ENCODE measurements at regions not wholly inside any gene's neighbourhood (a gene's known extent, or its start where the extent isn't known, plus 50 kb on each side); places are given as distances from the start of the nearest gene placed in this dataset.

DNA sequence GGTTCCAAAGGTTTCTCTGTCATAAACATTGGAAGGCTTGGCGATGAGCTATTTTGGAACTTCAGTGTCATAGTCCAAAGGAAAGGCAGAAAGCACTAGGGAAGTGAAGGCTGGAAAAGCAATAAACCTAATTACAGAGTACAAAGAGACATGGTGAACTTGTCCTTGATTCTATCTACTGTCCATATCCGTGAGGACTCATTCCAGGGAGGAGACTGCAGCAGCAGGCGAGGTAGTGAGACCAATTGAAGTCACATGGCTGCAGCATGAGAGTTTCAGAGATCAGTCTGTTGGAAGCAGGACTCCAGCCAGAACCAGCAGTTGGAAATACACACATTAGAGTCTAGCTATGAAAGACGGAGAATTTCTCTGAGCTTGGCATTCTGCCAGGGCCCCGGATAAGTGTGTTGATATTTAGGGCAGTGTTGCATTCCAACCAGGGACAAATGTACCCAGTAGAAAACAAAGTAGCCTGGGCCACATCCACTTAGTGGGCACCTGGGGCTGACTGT, 54.1 kb upstream of the ARHGAP42 start:
- TF ChIP-seq, protein P1, sequence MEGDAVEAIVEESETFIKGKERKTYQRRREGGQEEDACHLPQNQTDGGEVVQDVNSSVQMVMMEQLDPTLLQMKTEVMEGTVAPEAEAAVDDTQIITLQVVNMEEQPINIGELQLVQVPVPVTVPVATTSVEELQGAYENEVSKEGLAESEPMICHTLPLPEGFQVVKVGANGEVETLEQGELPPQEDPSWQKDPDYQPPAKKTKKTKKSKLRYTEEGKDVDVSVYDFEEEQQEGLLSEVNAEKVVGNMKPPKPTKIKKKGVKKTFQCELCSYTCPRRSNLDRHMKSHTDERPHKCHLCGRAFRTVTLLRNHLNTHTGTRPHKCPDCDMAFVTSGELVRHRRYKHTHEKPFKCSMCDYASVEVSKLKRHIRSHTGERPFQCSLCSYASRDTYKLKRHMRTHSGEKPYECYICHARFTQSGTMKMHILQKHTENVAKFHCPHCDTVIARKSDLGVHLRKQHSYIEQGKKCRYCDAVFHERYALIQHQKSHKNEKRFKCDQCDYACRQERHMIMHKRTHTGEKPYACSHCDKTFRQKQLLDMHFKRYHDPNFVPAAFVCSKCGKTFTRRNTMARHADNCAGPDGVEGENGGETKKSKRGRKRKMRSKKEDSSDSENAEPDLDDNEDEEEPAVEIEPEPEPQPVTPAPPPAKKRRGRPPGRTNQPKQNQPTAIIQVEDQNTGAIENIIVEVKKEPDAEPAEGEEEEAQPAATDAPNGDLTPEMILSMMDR (IDR thresholded peaks at IDR 0.05) = no peak
- no peak for TF ChIP-seq POLR2A (IDR thresholded peaks at IDR 0.05)
- TF ChIP-seq POLR2AphosphoS5 (IDR thresholded peaks at IDR 0.05; ENCODE audit: insufficient read depth in 1 of 2, low read depth in 1 of 2) = no peak
- no peaks in the 10 kb centered on the region for H3K36me3 ChIP-seq
- H3K4me3 ChIP-seq = no peak overlapping the region
- H3K27me3 ChIP-seq = no peaks in the 10 kb centered on the region
- no peak for DNase-seq (ENCODE audit: extremely low spot score in 2 of 2)
- intact Hi-C loops (cut with DNase I) = no loop called here
- no peaks in the 10 kb centered on the region for H3K9me3 ChIP-seq
- no peak overlapping the region for H3K27ac ChIP-seq
- peaks cover 7% of the 10 kb centered on the region for H3K4me1 ChIP-seq

DNA sequence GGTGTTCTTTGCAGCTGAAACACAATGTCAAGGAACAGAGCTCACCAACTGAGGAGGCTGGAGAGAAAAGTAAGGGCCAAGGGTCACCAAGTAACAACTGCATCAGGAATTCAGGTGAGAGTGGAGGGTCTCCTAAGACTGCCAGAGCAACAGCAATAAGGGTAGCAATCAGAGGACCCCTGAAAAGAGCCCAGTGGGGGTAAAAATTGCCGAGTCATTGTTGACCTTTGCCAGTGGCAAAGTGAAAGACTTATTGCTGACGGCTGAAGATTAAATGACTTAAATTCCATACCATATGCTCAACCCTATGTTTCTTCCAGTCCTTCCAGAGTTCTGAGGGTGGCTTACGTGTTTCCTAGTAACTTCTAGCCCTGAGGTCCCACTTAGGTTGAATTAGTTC, 51.9 kb upstream of the ARHGAP42 start:
- TF ChIP-seq, protein P1 (IDR thresholded peaks at IDR 0.05) = no peak
- TF ChIP-seq POLR2AphosphoS5 (IDR thresholded peaks at IDR 0.05; ENCODE audit: insufficient read depth in 1 of 2, low read depth in 1 of 2) (no peak), POLR2A (IDR thresholded peaks at IDR 0.05) (no peak)
- DNase-seq (ENCODE audit: extremely low spot score in 2 of 2) = no peak
- intact Hi-C loops (cut with DNase I) = no loop called here
- Histone ChIP-seq H3K4me3 (no peak overlapping the region), H3K27me3 (no peaks in the 10 kb centered on the region), H3K9me3 (no peaks in the 10 kb centered on the region), H3K36me3 (no peaks in the 10 kb centered on the region), H3K4me1 (peaks cover 15% of the 10 kb centered on the region), H3K27ac (no peak overlapping the region)

DNA sequence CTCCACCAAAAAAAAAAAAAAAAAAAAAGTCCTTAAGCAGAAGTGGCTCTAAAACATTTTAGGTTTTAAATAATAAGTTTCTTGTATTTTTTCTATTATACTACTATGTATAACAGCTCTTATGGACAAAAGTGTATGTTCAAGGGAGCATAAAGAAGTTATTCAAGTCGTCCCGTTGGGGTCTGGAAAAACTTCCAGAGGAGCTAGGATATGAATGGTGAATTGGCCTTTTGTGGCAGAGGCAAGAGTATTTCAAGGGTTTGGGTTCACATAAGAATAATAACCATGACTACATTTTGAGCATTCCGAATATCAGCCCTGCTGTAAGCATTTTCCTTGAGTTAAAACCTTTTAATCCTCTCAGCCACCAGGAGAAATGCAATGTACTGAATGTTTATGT, 50.6 kb upstream of the ARHGAP42 start:
- no peak overlapping the region for H3K4me3 ChIP-seq
- intact Hi-C loops (cut with DNase I) = no loop called here
- DNase-seq (ENCODE audit: extremely low spot score in 2 of 2) = no peak
- H3K27ac ChIP-seq = no peak overlapping the region
- H3K36me3 ChIP-seq = no peaks in the 10 kb centered on the region
- H3K9me3 ChIP-seq = no peaks in the 10 kb centered on the region
- TF ChIP-seq, protein P1 (IDR thresholded peaks at IDR 0.05) = no peak
- TF ChIP-seq POLR2AphosphoS5 (IDR thresholded peaks at IDR 0.05; ENCODE audit: insufficient read depth in 1 of 2, low read depth in 1 of 2) = no peak
- no peak for TF ChIP-seq POLR2A (IDR thresholded peaks at IDR 0.05)
- no peaks in the 10 kb centered on the region for H3K27me3 ChIP-seq
- peaks cover 15% of the 10 kb centered on the region for H3K4me1 ChIP-seq

All from vagina (tissue), 2 donors.